HG02759 (cell line): ENCODE measurements at regions not wholly inside any gene's neighbourhood (a gene's known extent, or its start where the extent isn't known, plus 50 kb on each side); places are given as distances from the start of the nearest gene placed in this dataset.
"Not testable (repeated sequence)": the region's sequence is repeated elsewhere in the genome, so short reads cannot be mapped to it uniquely, and the experiment has no call there.

Source experiments
- ATAC-seq: cut with Tn5 transposase; IDR thresholded peaks from one replicate; pipeline ENCODE4 v1.9.1; 2021; ENCODE audit warnings: mild to moderate bottlenecking, moderate library complexity; ENCODE audit not compliant: unreplicated experiment

DNA sequence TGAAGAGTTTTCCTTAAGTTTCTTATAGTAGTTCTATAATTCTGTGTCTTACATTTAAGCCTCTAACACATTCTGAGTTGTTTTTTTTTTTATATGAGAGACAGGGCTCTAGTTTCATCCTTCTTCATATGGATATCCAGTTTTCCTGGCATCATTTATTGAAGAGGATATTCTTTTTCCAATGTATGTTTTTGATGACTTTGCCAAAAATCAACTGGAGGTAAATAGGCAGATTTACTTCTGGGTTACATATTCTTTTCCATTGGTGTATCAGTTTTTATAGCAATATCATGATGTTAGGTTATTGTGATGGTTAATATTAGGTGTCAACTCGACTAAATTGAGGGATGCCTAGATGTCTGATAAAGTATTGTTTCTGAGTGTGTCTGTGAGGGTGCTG lies 650.7 kb upstream of the GRID2 start:
- ATAC-seq = no peak

DNA sequence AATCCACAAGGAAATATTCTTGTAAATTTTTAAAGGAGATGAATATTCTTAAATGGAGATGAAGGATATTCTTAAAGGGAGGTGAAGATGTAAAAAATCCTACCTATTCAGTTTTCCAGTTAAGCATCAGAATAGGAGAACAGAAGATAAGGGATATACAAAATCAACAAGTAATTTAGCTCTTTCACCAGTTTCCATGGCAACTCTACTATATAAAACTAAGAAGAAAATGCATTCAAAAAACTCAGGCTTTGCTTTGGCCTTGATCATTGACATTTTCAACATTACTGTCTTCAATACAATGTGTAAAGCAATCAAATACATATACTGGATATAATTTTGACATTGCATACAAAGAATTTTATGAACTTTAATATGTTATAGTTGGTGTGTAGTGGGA lies 622.7 kb upstream of the GRID2 start:
- ATAC-seq = no peak

GRCh38 chr4:91681544-91681943 lies 622.2 kb upstream of the GRID2 start:
- ATAC-seq = no peak

DNA sequence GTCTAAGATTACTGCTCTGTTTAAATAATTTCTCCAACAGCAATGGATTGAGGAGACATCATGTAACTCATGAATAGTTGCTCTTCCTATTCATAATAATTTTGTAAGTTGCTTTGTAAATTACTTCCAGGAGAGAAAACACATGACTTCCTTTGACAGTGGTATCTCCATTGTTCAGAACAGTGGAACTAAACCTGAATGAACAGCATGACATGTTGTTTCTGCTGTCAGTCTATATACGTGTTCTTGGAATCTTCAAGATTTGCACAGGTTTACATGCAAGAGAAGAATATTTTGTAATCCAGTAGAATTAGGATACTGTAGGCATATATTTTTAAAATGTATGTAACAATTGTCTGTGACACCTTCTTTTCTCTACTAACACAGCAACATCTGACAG lies 618.8 kb upstream of the GRID2 start:
- no peak for ATAC-seq

DNA sequence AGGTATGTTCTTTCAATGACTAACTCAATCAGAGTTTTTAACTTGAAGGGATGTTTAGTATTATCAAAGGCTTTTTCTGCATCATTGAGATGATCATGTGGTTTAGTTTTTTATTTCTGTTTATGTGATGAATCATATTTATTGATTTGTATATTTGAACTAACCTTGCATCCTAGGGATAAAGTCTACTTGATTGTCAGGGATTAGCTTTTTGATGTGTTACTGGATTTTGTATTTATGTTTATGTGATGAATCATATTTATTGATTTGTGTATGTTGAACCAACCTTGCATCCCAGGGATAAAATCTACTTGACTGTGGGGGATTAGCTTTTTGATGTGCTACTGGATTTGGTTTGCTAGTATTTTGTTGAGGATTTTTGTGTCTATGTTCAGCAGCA lies 615.4 kb upstream of the GRID2 start:
- ATAC-seq = no peak

- ATAC-seq = not testable (repeated sequence)
Measured at GRCh38 chr4:91699691-91700090, 604.1 kb upstream of the GRID2 start.

DNA sequence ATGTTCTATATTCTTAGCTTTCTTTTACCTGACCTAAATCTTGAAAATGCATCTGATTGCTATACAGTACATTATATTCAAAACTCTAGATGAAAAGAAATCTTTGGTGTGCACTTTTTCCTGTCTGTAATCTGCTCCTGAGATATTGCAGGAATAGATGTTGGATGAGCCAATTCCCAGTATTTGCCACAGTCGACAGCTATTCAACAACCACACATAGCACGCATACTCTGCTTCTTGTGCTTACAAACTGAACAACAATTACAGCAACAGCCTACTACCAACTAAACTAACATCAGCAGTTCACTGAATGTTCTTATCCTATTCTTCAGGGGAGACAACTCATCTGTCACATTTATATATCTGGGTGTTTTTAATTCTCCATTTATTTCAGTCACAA lies 573.9 kb upstream of the GRID2 start:
- ATAC-seq = no peak

DNA sequence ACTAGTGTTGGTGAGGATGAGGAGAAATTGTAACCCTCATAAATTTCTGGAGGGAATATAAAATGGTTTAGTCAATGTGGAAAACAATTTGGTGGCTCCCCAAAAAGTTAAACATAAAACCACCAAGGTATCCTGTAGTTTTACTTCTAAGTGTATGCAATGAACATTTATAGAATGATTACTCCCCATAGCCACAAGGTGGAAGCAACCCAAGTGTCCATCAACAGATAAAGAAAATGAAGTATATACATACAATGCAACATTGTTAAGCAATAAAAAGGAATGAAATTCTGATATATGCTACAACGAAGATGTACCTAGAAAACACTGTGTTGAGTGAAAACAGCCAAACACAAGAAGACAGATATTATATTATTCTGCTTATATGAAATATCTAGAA lies 569.1 kb upstream of the GRID2 start:
- no peak for ATAC-seq

GRCh38 chr4:91738831-91739230 lies 564.9 kb upstream of the GRID2 start:
- not testable (repeated sequence) for ATAC-seq

DNA sequence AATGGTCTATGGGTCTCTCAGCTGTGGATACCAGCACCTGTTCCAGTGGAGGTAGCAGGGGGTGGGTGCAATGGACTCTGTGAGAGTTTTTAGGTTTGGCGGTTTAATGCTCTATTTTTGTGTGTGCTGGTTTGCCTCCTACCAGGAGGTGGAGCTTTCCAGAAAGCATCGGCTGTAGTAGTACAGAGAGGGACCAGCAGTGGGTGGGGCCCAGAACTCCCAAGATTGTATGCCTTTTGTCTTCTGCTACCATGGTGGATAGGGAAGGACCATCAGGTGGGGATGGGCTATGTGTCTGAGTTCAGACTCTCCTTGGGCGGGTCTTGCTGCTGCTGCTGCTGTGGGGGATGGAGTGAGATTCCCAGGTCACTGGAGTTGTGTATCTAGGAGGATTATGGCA lies 557.2 kb upstream of the GRID2 start:
- ATAC-seq = no peak

DNA sequence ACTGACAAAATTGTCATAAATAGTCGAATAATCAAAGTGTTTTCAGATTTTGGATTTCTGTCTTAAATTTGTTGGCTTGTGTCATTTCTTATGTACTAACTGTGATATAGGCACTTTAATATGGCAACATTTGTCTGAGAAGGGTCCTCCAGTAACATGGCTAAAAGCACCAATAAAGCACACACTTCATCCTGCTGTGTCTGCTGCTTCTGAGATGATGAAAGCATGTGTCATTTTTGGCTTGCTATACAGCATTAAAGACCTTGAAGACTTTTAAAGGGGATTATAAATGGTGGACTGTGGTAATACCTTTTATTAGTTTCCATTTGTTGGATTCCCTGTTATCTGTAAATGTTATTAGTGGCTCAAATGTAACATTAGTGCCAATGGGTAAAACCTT lies 551.8 kb upstream of the GRID2 start:
- no peak for ATAC-seq

DNA sequence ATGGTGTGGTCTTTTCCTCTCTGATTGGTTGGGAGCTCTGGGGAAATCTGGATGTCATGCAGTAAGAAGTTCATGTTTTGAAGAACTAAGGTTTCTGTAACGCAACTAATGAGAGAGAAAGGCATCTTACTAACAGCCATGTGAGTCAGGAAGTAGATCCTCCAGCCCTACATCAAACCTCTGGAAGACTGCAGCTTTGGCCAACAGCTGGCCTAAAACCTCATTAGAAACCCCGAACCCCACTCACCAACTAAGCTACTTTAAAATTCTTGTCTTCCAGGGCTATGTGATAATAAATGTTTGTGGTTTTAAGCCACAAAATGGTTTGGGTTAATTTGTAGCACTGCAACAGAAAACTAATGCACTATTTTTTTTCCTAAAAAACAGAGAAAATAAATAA lies 549.0 kb upstream of the GRID2 start:
- ATAC-seq = no peak

DNA sequence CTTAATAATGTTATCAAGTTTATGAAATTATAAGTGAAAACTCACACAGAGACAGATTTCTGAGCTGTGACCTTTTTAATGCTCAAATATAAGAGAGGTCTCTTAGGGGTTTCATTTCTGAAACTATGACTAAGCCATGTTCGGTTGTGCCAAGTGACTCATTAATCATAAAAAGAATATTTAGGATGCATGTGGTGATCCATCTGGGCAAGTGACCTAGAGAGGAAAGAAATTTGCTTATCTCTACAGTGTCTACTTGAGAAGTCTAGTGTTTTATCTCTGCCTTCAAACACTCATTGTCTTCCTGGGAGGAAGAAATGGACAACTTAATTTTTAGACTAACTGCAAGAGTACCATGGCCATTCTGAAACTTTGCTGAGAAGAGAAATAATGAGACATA lies 545.3 kb upstream of the GRID2 start:
- ATAC-seq = no peak

DNA sequence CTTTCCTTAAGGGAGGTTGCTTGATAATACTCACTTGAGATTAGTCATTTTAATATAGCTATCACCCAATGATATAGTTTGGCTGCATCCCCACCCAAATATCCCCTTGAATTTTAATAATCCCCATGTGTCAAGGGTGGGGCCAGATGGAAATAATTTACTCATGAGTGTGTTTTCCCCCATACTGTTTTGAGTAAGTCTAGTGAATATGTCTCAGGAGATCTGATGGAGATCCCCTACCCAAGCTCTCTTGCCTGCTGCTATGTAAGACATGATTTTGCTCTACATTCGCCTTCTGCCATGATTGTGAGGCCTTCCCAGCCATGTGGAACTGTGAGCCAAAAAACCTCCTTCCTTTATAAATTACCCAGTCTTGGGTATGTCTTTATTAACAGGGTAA lies 539.7 kb upstream of the GRID2 start:
- ATAC-seq = peak; percentile 38

DNA sequence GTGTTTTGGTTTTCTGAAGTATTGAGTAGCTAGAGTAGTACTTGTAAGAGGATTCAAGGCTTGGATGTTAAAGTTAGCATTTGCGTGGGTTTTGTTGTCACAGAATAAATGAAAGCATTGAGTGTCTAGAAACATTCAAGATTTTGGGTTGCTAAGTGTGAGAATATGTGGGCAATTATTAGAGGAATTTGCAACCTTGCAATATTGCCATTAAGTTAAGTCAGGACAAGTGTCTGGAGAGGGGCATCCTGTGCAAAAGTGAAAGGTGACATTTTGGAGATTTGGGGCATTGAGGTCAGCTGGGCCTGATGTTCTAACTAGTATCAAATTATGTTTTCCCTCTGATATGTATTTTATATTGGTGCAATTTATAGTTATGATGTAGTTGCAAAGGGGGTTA lies 533.9 kb upstream of the GRID2 start:
- ATAC-seq = no peak

DNA sequence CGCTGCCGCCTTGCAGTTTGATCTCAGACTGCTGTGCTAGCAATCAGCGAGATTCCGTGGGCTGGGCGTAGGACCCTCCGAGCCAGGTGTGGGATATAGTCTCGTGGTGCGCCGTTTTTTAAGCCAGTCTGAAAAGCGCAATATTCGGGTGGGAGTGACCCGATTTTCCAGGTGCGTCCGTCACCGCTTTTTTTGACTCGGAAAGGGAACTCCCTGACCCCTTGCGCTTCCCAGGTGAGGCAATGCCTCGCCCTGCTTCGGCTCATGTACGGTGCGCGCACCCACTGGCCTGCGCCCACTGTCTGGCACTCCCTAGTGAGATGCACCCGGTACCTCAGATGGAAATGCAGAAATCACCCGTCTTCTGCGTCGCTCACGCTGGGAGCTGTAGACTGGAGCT lies 512.1 kb upstream of the GRID2 start:
- not testable (repeated sequence) for ATAC-seq

GRCh38 chr4:91795947-91796346 lies 507.8 kb upstream of the GRID2 start:
- no peak for ATAC-seq

- ATAC-seq = no peak
Measured at GRCh38 chr4:91812319-91812718, 491.4 kb upstream of the GRID2 start.

DNA sequence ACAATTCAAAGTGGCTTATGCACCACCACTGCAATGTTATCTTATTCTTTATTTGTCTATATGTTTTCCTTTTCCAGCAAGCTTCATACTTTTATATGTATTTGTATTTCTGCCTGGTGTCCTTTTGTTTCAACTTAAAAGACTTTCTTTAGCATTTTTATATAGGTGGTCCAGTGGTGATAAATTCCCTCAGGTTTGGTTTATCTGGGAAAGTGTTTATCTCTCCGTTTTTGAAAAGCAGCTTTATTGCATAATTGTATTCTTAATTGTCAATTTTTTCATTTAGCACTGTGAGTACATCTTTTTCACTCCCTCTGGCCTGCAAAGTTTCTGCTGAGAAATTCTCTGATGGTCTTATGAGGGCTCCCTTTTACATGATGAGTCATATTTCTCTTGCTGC lies 479.0 kb upstream of the GRID2 start:
- ATAC-seq = no peak

GRCh38 chr4:91826186-91826585 lies 477.6 kb upstream of the GRID2 start:
- no peak for ATAC-seq

DNA sequence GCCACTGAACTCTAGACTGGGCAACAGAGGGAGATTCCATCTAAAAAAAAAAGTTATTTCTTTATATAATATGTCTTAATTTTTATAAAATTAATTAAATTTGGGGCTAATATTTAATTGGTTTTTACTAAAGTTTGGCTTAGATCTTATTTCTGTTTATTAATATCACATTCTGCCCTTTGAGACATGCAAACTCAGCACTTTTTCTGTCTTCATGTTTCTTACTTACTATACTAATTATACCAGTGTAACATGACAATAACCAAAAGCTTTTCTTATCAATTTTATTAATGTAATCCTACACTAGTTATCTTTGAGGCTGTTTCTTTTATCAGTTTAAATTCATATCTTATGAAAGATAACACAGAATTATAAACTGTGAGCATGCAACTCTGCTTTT lies 475.9 kb upstream of the GRID2 start:
- no peak for ATAC-seq

- ATAC-seq = no peak
Measured at GRCh38 chr4:91829531-91829930, 474.2 kb upstream of the GRID2 start.

- ATAC-seq = no peak
Measured at GRCh38 chr4:91830681-91831395, 472.9 kb upstream of the GRID2 start.
